ENCODE measurements at regions not wholly inside any gene's neighbourhood (a gene's known extent, or its start where the extent isn't known, plus 50 kb on each side); places are given as distances from the start of the nearest gene placed in this dataset.

DNA sequence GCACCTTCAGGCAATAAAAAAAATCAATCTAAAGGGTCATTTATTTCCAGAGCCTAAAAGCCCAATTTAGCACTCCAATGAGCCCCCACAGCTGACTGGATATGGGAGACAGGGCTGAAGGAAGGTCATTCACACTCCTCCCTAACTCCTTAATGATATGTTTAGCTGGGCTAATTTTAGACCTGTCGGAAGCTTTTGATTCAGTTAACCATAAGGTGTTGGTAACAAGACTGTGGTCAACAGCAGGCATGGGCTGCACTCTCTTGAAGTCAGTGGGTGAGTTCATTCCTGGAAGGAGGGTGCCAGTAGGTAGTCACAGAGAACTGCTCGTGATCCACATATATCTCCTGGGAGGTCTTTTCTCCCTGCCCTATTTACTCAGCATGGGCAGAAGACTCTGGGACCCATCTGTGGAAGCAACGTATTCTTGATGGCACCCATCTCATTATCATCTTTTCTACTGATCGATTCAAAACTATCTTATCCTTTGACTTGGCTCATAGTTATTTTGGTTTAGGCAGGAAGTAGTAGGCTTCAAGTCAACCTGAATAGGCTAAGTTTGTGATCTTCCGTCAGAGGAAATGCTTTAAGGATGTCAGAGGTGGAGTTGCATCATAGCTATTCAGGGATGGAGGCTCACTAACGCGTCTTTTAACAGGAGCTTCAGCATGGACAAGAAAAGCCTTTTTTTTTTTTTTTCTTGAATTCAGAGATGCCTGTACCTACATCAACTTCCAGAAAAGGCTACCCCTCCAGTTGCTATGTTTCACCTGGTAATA lies 367.7 kb upstream of the SLC30A5 start:
- H3K27me3 ChIP-seq (ENCODE audit: control insufficient read depth in 5 of 5, insufficient read depth in 4 of 5, low read length in 5 of 5): no peaks in the 10 kb centered on the region
- no peak overlapping the region for H3K4me3 ChIP-seq (ENCODE audit: low read depth in 1 of 5, low read length in 5 of 5)
- H3K9ac ChIP-seq (ENCODE audit: low read length in 5 of 5): no peak overlapping the region
- no peaks in the 10 kb centered on the region for H3K36me3 ChIP-seq (ENCODE audit: control insufficient read depth in 5 of 5, insufficient read depth in 5 of 5, low read length in 5 of 5)
- H3K27ac ChIP-seq (ENCODE audit: low read depth, low read length): no peak overlapping the region
- no peaks in the 10 kb centered on the region for H3K9me3 ChIP-seq (ENCODE audit: control insufficient read depth in 5 of 5, low read length in 5 of 5)
- H3K4me1 ChIP-seq (ENCODE audit: control insufficient read depth in 5 of 5, insufficient read depth in 5 of 5, low read length in 5 of 5): peaks cover 4 to 12% (median 8%) of the 10 kb centered on the region in 5 donors

DNA sequence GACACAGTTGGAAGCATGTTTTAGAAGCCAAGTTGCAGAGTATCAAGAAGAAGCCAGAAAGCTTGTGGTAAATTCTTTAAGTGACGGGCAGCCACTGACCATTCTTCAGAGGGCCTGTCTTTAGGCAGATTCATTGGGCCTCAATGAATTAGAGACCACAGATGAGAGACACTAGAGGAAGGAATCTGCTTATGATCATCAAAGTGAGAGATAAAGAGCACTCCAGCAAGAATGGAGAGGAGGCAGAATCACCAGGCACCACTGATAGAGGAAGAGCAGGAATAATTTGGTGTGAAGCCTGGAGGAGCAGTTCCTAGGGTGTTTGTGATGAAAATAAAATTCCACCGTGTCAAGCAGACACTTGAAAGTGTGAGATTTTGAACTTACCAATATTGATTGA lies 365.9 kb upstream of the SLC30A5 start:
- no peaks in the 10 kb centered on the region for H3K9me3 ChIP-seq (ENCODE audit: control insufficient read depth in 5 of 5, low read length in 5 of 5)
- no peak overlapping the region for H3K9ac ChIP-seq (ENCODE audit: low read length in 5 of 5)
- peaks cover 2 to 14% (median 12%) of the 10 kb centered on the region in 5 donors for H3K4me1 ChIP-seq (ENCODE audit: control insufficient read depth in 5 of 5, insufficient read depth in 5 of 5, low read length in 5 of 5)
- no peaks in the 10 kb centered on the region for H3K36me3 ChIP-seq (ENCODE audit: control insufficient read depth in 5 of 5, insufficient read depth in 5 of 5, low read length in 5 of 5)
- no peaks in the 10 kb centered on the region for H3K27me3 ChIP-seq (ENCODE audit: control insufficient read depth in 5 of 5, insufficient read depth in 4 of 5, low read length in 5 of 5)
- H3K27ac ChIP-seq (ENCODE audit: low read depth, low read length): no peak overlapping the region
- no peak overlapping the region for H3K4me3 ChIP-seq (ENCODE audit: low read depth in 1 of 5, low read length in 5 of 5)

DNA sequence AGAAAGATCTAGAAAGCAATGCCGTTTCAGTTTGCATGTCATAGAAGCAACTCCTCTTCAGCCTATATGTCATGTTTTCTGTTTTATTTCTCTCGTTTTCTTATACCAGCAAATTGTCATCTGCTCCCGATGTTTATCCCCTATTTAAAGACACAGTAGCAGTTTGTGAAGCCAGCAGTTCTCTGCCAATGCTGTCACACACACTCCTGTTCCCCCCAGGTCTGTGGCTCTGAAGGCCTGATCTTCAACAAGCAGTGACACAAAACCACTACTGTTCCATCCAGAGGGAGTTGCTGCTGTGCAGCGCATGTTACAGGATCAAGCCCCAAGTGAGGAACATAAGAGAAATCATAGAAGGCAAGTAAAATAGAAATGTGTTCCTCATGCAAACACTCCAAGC lies 364.1 kb upstream of the SLC30A5 start:
- Histone ChIP-seq H3K36me3 (ENCODE audit: control insufficient read depth in 5 of 5, insufficient read depth in 5 of 5, low read length in 5 of 5) (no peaks in the 10 kb centered on the region), H3K27me3 (ENCODE audit: control insufficient read depth in 5 of 5, insufficient read depth in 4 of 5, low read length in 5 of 5) (no peaks in the 10 kb centered on the region), H3K9ac (ENCODE audit: low read length in 5 of 5) (no peak overlapping the region), H3K27ac (ENCODE audit: low read depth, low read length) (no peak overlapping the region), H3K4me3 (ENCODE audit: low read depth in 1 of 5, low read length in 5 of 5) (no peak overlapping the region), H3K9me3 (ENCODE audit: control insufficient read depth in 5 of 5, low read length in 5 of 5) (no peaks in the 10 kb centered on the region), H3K4me1 (ENCODE audit: control insufficient read depth in 5 of 5, insufficient read depth in 5 of 5, low read length in 5 of 5) (peaks cover 2 to 14% (median 12%) of the 10 kb centered on the region in 5 donors)

DNA sequence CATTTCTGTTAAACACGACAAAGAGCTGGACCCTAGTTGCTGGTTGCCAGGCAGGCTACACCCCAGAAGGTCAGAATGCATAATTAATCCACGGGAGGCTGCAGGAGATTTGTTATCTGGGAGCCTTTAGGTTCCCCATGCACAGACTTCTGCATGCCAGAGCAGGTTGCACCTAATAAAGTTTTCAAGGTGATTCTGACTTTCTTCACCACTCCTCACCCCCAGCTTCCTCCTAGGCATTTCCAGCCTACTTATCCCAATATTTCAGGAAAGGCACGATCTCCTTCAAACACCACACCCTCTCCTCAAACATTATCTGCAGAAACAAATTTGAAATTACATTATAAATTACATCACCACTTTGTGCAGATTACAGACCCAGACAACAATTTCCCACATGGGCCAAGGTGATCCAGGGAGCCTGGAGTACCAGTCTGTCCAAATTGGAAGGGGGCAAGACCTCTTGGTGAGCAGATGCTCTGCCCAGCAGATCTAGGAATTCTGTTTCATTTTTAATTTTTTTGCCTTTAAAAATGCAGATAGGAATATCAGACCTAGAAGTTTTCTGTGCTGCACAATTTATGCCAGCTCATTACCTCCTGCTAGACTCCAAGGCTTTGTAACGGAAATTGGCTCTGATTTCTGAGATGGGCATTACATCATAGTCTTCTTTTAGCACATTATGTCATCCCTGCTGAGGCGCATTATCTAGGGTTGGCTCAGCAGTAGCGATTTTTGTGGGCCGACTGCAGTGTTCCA lies 363.4 kb upstream of the SLC30A5 start:
- Histone ChIP-seq H3K9ac (ENCODE audit: low read length in 5 of 5) (no peak overlapping the region), H3K4me1 (ENCODE audit: control insufficient read depth in 5 of 5, insufficient read depth in 5 of 5, low read length in 5 of 5) (peaks cover 2 to 14% (median 12%) of the 10 kb centered on the region in 5 donors), H3K9me3 (ENCODE audit: control insufficient read depth in 5 of 5, low read length in 5 of 5) (no peaks in the 10 kb centered on the region), H3K36me3 (ENCODE audit: control insufficient read depth in 5 of 5, insufficient read depth in 5 of 5, low read length in 5 of 5) (no peaks in the 10 kb centered on the region), H3K4me3 (ENCODE audit: low read depth in 1 of 5, low read length in 5 of 5) (no peak overlapping the region), H3K27me3 (ENCODE audit: control insufficient read depth in 5 of 5, insufficient read depth in 4 of 5, low read length in 5 of 5) (no peaks in the 10 kb centered on the region), H3K27ac (ENCODE audit: low read depth, low read length) (no peak overlapping the region)

DNA sequence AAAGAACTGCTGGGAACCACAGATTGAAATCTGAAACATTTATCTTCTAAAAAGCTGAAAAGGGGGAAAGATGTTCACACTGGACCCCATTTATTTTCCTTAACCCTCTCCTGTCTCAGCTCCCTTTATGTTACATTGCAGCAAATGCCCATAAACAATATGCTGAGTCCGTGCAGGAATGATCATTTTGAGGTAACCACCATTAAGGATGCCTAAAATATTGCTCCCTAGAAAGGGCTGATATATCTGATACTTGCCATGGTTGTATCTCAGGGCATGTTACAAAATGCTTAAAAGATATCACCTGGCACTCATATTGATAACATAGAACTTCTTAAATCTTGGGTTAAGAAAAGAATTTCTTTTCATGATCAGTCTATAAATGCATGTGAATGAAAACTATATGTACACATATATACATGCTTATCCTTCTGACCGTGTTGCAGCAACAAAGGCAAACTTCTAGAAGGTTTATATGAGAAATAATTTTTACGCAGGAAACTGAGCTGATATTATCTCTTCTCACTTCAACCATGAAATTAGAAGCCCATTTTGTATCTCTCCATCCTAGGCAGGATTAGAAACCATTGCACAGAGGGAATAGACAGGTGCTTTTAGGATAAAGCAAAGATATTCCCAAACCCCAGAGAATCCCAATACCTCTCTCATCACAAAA lies 362.7 kb upstream of the SLC30A5 start:
- Histone ChIP-seq H3K36me3 (ENCODE audit: control insufficient read depth in 5 of 5, insufficient read depth in 5 of 5, low read length in 5 of 5) (no peaks in the 10 kb centered on the region), H3K27me3 (ENCODE audit: control insufficient read depth in 5 of 5, insufficient read depth in 4 of 5, low read length in 5 of 5) (no peaks in the 10 kb centered on the region), H3K4me1 (ENCODE audit: control insufficient read depth in 5 of 5, insufficient read depth in 5 of 5, low read length in 5 of 5) (peaks cover 2 to 14% (median 12%) of the 10 kb centered on the region in 5 donors), H3K9ac (ENCODE audit: low read length in 5 of 5) (no peak overlapping the region), H3K9me3 (ENCODE audit: control insufficient read depth in 5 of 5, low read length in 5 of 5) (no peaks in the 10 kb centered on the region), H3K27ac (ENCODE audit: low read depth, low read length) (no peak overlapping the region), H3K4me3 (ENCODE audit: low read depth in 1 of 5, low read length in 5 of 5) (no peak overlapping the region)

DNA sequence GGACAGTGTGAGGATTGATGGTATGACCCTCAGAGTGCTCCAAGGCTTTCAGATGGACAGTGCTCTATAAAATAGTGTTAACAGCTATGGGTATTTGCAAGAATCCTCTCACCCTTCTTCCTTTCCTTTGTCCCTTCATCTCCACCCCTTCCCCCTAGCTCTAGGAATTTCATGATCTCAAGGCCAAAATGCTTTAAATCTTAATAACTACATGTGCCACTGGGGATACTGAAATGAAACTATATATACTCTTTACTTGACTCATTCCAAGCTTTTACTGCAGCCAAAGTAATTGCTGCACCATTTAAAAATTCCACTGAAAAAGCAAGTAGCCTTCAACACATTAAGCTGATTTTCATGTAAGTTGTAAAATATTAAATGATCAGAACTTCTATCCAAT lies 361.6 kb upstream of the SLC30A5 start:
- Histone ChIP-seq H3K4me1 (ENCODE audit: control insufficient read depth in 5 of 5, insufficient read depth in 5 of 5, low read length in 5 of 5) (peaks cover 2 to 14% (median 12%) of the 10 kb centered on the region in 5 donors), H3K27ac (ENCODE audit: low read depth, low read length) (no peak overlapping the region), H3K36me3 (ENCODE audit: control insufficient read depth in 5 of 5, insufficient read depth in 5 of 5, low read length in 5 of 5) (no peaks in the 10 kb centered on the region), H3K27me3 (ENCODE audit: control insufficient read depth in 5 of 5, insufficient read depth in 4 of 5, low read length in 5 of 5) (no peaks in the 10 kb centered on the region), H3K9me3 (ENCODE audit: control insufficient read depth in 5 of 5, low read length in 5 of 5) (no peaks in the 10 kb centered on the region), H3K4me3 (ENCODE audit: low read depth in 1 of 5, low read length in 5 of 5) (no peak overlapping the region), H3K9ac (ENCODE audit: low read length in 5 of 5) (no peak overlapping the region)

DNA sequence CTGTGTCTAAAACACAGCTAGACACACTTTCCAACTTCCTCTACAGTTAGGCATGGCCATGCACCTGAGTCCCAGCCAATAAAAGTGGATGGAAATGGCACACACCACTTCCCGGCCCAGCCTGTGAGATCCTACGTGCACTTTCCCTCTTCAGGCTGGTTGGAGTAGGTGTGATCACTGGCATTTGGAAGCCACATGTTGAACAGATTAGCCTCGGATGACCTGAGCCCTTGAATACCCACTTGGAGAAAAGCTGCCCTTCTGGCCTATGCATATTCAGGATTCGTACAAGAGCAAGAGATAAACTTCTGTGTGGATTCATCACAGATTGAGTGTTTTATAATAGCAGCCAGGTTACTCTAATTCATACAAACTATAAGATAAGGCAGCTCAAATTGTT lies 359.0 kb upstream of the SLC30A5 start:
- Histone ChIP-seq H3K9me3 (ENCODE audit: control insufficient read depth in 5 of 5, low read length in 5 of 5) (no peaks in the 10 kb centered on the region), H3K4me3 (ENCODE audit: low read depth in 1 of 5, low read length in 5 of 5) (no peak overlapping the region), H3K36me3 (ENCODE audit: control insufficient read depth in 5 of 5, insufficient read depth in 5 of 5, low read length in 5 of 5) (no peaks in the 10 kb centered on the region), H3K27me3 (ENCODE audit: control insufficient read depth in 5 of 5, insufficient read depth in 4 of 5, low read length in 5 of 5) (no peaks in the 10 kb centered on the region), H3K4me1 (ENCODE audit: control insufficient read depth in 5 of 5, insufficient read depth in 5 of 5, low read length in 5 of 5) (peaks cover 2 to 14% (median 12%) of the 10 kb centered on the region in 5 donors), H3K27ac (ENCODE audit: low read depth, low read length) (no peak overlapping the region), H3K9ac (ENCODE audit: low read length in 5 of 5) (no peak overlapping the region)

DNA sequence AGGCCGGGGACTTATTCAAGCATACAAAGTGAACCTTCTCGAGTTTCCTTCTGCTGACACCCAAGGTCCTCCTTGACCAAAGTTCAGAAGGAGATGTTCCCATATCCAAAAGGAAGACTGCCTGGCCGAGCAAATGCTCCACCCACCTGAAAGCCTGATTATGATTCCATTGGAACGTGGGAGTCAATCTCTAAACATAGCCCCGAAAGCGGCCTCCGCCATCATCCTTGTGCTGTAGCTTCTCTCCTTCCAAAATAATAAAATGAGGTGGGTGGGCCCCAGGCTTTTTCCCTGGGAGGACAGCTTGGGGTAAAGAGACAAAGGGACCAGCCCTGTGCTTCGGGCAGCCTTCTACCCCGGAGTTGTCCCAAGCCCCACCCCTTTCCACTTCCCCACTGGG lies 355.6 kb upstream of the SLC30A5 start:
- H3K4me3 ChIP-seq (ENCODE audit: low read depth in 1 of 5, low read length in 5 of 5): no peak overlapping the region
- H3K9me3 ChIP-seq (ENCODE audit: control insufficient read depth in 5 of 5, low read length in 5 of 5): no peaks in the 10 kb centered on the region
- H3K4me1 ChIP-seq (ENCODE audit: control insufficient read depth in 5 of 5, insufficient read depth in 5 of 5, low read length in 5 of 5): no peaks in the 10 kb centered on the region
- H3K36me3 ChIP-seq (ENCODE audit: control insufficient read depth in 5 of 5, insufficient read depth in 5 of 5, low read length in 5 of 5): no peaks in the 10 kb centered on the region
- no peaks in the 10 kb centered on the region for H3K27me3 ChIP-seq (ENCODE audit: control insufficient read depth in 5 of 5, insufficient read depth in 4 of 5, low read length in 5 of 5)
- no peak overlapping the region for H3K9ac ChIP-seq (ENCODE audit: low read length in 5 of 5)
- no peak overlapping the region for H3K27ac ChIP-seq (ENCODE audit: low read depth, low read length)

DNA sequence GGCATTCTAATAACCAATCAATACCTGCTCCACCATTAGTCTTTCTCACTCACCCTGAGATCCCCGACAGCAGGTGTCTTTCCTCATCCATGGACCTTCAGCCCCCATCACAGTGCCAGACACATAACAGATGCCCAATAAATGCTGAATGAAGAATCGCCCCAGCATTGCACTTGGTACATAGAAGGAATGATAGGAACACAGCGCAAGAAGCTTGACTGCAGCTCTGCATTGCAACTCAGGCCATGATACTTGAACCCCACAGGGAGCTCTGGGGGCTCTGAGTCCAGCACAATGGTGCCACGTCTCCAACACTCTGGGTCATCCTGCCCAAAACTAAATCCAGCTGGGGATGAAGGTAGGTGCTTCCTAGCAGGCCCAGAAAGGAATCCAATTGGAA lies 355.0 kb upstream of the SLC30A5 start:
- H3K4me3 ChIP-seq (ENCODE audit: low read depth in 1 of 5, low read length in 5 of 5): no peak overlapping the region
- no peak overlapping the region for H3K27ac ChIP-seq (ENCODE audit: low read depth, low read length)
- H3K4me1 ChIP-seq (ENCODE audit: control insufficient read depth in 5 of 5, insufficient read depth in 5 of 5, low read length in 5 of 5): no peaks in the 10 kb centered on the region
- H3K9me3 ChIP-seq (ENCODE audit: control insufficient read depth in 5 of 5, low read length in 5 of 5): no peaks in the 10 kb centered on the region
- no peak overlapping the region for H3K9ac ChIP-seq (ENCODE audit: low read length in 5 of 5)
- H3K27me3 ChIP-seq (ENCODE audit: control insufficient read depth in 5 of 5, insufficient read depth in 4 of 5, low read length in 5 of 5): no peaks in the 10 kb centered on the region
- H3K36me3 ChIP-seq (ENCODE audit: control insufficient read depth in 5 of 5, insufficient read depth in 5 of 5, low read length in 5 of 5): no peaks in the 10 kb centered on the region

DNA sequence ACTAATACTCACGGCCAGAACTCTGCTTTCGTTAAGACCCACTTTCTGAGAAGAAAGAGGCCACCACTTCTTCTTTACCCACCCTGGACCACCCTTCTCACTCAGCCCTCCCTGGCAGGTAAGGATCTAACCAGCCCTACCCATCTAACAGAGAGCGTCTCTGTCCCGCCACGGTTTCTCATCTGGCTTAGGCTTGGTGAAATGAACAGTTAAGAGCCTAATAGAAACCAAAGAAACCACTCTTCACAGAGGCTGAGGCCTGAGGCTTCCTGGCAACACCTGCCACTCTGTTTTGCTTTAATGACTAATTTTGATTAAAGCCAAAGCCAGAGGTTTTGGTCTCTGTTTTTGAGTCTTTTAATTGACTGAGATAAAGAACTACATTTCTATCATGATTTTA lies 354.1 kb upstream of the SLC30A5 start:
- Histone ChIP-seq H3K36me3 (ENCODE audit: control insufficient read depth in 5 of 5, insufficient read depth in 5 of 5, low read length in 5 of 5) (no peaks in the 10 kb centered on the region), H3K9ac (ENCODE audit: low read length in 5 of 5) (no peak overlapping the region), H3K27ac (ENCODE audit: low read depth, low read length) (no peak overlapping the region), H3K9me3 (ENCODE audit: control insufficient read depth in 5 of 5, low read length in 5 of 5) (no peaks in the 10 kb centered on the region), H3K27me3 (ENCODE audit: control insufficient read depth in 5 of 5, insufficient read depth in 4 of 5, low read length in 5 of 5) (no peaks in the 10 kb centered on the region), H3K4me1 (ENCODE audit: control insufficient read depth in 5 of 5, insufficient read depth in 5 of 5, low read length in 5 of 5) (no peaks in the 10 kb centered on the region), H3K4me3 (ENCODE audit: low read depth in 1 of 5, low read length in 5 of 5) (no peak overlapping the region)

Measured in subcutaneous abdominal adipose tissue (tissue), 5 donors.